Non-pigmented ciliary epithelial cell (primary cell): ENCODE measurements at regions not wholly inside any gene's neighbourhood (a gene's known extent, or its start where the extent isn't known, plus 50 kb on each side); places are given as distances from the start of the nearest gene placed in this dataset.
A peak's percentile ranks its signal among the peaks of the same experiment; 100 is the strongest.

Source experiments
- DNase-seq: peaks from one replicate; pipeline ENCODE4 v3.0.0-alpha.2; 2010; ENCODE audit warnings: low read depth

- no peak for DNase-seq
Measured at GRCh38 chr13:33891196-33891742, 73.3 kb downstream of the RFC3 start.

- DNase-seq = no peak
Measured at GRCh38 chr13:33893559-33893958, 75.6 kb downstream of the RFC3 start.

- no peak for DNase-seq
Measured at GRCh38 chr13:33904431-33904830, 86.5 kb downstream of the RFC3 start.

GRCh38 chr13:33908116-33908515, 90.2 kb downstream of the RFC3 start:
- no peak for DNase-seq

- DNase-seq = no peak
Measured at GRCh38 chr13:33910255-33910654, 92.3 kb downstream of the RFC3 start.

- DNase-seq = no peak
Measured at GRCh38 chr13:33911521-33911920, 93.6 kb downstream of the RFC3 start.

GRCh38 chr13:33913829-33914228, 95.9 kb downstream of the RFC3 start:
- DNase-seq = no peak

GRCh38 chr13:33917190-33917589, 99.2 kb downstream of the RFC3 start:
- DNase-seq = no peak

GRCh38 chr13:33918199-33918932, 100.4 kb downstream of the RFC3 start:
- no peak for DNase-seq

GRCh38 chr13:33919120-33919519, 101.2 kb downstream of the RFC3 start:
- no peak for DNase-seq

GRCh38 chr13:33925563-33925962, 107.6 kb downstream of the RFC3 start:
- DNase-seq = no peak

- no peak for DNase-seq
Measured at GRCh38 chr13:33927315-33927714, 109.4 kb downstream of the RFC3 start.

- DNase-seq = no peak
Measured at GRCh38 chr13:33931397-33932311, 113.7 kb downstream of the RFC3 start.

GRCh38 chr13:33932769-33933406, 114.9 kb downstream of the RFC3 start:
- DNase-seq = peak; percentile 43

- DNase-seq = no peak
Measured at GRCh38 chr13:33933810-33934209, 115.9 kb downstream of the RFC3 start.

- DNase-seq = no peak
Measured at GRCh38 chr13:33934343-33934742, 116.4 kb downstream of the RFC3 start.

GRCh38 chr13:33934951-33935371, 117.0 kb downstream of the RFC3 start:
- no peak for DNase-seq

- DNase-seq = no peak
Measured at GRCh38 chr13:33935969-33936368, 118.0 kb downstream of the RFC3 start.

- no peak for DNase-seq
Measured at GRCh38 chr13:33937373-33938098, 119.6 kb downstream of the RFC3 start.

- no peak for DNase-seq
Measured at GRCh38 chr13:33940256-33940655, 122.3 kb downstream of the RFC3 start.

GRCh38 chr13:33940898-33941297, 122.9 kb downstream of the RFC3 start:
- DNase-seq = no peak

GRCh38 chr13:33945477-33945876, 127.5 kb downstream of the RFC3 start:
- no peak for DNase-seq
